Suppressor macrophage treated with lipopolysaccharide for 1 hour (primary cell): ENCODE measurements at regions not wholly inside any gene's neighbourhood (a gene's known extent, or its start where the extent isn't known, plus 50 kb on each side); places are given as distances from the start of the nearest gene placed in this dataset.

ENCODE experiments used
- DNase-seq, 3 donors: peaks; one replicate each; pipeline ENCODE4 v3.0.0-alpha.2; 2020 to 2022

DNA sequence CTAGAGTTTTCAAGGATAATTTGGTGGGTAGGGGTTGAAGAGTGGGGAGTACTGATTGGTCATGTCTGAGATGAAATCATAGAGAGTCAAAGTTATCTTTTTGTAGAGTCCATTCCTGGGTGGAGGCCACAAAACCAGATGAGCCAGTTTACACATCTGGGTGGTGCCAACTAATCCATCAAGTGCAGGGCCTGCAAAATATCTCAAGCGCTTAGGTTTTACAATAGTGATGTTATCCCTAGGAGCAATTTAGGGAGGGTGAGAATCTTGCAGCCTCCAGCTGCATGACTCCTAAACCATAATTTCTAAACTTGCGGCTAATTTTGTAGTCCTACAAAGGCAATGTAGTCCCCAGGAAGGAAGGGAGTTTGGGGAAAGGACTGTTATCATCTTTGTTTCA is 988.3 kb upstream of the LCORL start:
- no peak for DNase-seq

- DNase-seq = no peak
Measured at GRCh38 chr4:19005211-19005610, 983.7 kb upstream of the LCORL start.

DNA sequence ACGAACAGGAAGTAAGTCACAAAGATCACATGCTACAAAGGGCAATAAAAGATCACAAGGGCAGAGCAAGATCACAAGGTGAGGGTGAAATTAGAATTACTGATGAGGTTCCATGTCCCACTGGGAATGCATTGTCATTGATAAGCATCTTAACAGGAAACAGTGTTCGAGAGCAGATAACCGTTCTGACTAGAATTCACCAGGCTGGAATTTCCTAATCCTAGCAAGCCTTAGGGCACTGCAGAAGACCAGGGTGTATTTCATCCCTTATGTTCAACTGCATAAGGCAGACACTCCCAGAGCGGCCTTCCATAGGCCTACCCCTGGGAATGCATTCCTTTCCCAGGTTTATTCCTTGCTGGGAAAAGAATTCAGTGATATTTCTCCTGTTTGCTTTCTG is 980.6 kb upstream of the LCORL start:
- DNase-seq = no peak

- no peak for DNase-seq
Measured at GRCh38 chr4:18999595-18999994, 978.0 kb upstream of the LCORL start.

- no peak for DNase-seq
Measured at GRCh38 chr4:18981234-18981615, 959.7 kb upstream of the LCORL start.

DNA sequence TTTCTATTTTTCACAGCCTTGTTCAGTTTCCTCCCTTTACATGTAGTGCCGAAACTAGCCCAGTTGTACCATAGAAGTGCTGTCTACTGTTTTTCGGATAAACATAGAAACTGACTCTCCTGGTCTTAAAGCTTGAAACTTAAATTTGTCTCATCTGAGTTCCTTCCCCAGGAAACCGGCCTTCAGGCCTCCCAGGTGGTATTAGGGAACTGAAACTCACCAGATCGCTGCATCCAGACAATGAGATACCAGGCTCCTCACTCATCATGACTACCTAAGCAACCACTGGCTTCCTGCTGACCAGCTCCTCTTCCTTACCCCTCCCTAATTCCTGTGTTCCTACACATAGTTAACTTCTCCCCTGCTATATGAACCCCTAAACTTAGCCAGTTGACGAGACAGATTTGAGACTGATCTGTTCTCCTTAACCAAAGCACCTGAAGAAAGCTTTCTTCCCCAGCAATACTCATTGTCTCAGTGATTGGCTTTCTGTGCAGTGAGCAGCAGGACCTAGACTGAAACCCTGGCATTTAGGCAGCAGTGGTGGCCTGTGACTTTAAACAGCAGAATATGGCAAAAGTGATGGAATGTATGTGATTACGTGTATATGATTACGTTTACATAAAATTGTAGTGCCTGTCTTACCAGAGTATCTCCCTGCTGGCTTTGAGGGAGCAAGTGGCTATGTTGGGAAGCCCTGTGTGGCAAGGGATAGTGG is 959.1 kb upstream of the LCORL start:
- DNase-seq = no peak

- no peak for DNase-seq
Measured at GRCh38 chr4:18976884-18977283, 955.3 kb upstream of the LCORL start.

DNA sequence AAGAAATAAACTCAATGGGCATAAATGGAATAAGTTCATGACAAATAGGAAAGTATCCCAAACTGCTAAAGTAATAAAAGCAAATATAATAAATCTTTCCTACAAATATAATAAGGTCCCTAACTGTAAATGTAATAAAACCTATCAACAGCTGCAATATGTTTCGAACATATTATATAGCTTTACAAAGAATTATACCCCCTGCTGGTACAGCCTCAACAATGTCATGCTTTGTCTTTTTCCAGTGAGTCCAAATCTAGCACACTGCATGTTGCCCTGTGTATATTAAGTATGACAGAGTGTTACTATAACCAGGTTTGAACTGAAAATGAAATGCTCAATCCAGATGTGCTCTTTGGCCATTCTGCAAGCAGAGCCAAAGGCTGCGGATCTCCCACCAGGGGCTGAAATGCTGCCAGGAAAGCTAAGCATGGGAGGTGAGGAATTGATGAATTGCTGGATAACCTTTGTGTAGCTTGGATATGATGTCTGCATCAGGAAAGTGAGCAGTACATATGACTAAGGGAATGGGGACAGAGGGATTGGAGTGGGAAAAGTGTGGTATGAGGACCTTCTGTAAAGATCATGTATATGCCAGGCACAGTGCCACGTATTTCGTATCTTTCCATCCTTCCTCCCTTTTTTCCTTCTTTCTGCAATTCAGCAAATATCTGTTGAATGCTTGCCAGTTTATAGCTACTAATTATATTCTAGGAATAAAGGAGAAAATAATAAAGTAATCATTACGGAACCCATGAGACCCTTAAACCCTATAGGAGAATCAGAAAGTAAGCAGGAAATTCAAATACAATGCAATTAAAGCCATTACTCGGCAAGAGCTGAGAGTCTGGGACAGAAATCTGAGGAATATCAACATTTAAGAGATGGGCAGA is 954.6 kb upstream of the LCORL start:
- no peak for DNase-seq

GRCh38 chr4:18973296-18973695 is 951.7 kb upstream of the LCORL start:
- no peak for DNase-seq

DNA sequence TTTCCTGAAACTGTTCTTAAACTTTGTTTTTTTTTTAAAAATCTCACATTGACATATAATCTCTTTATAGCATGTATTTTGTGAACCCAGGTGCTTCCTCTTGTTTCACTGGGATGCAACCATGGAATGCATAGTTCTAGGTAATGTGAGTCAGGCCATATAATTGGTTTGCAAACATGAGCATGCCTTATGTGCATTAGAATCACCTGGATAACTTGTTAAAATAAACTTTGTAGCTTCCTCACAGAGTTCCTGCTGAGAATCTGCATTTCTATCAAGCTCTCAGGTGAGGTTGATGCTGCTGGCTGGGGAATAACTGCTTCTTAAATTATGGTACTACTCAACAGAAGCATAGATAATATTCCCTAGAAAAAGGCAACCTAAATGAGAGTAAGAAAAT is 940.3 kb upstream of the LCORL start:
- DNase-seq = no peak

DNA sequence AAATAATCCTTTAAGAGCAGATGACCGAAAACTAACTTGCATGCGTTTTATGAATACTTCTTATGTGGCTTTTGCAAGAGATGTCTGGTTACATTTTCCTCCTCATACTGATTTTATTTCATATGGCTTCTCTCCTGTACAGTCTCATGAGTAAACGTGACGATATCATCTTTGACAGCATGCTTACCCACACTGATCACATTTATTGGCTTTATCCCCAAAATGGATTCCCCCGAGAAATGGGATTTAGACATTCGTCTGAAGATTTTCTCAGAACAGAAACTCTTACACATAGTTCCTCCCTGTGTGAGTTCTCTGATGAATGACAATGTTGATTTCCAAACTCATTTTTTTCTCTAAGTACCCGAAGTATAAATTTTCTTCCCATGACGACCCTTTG is 939.7 kb upstream of the LCORL start:
- DNase-seq = no peak

- no peak for DNase-seq
Measured at GRCh38 chr4:18957716-18958115, 936.2 kb upstream of the LCORL start.

GRCh38 chr4:18954538-18954937 is 933.0 kb upstream of the LCORL start:
- no peak for DNase-seq

- no peak for DNase-seq
Measured at GRCh38 chr4:18953613-18954012, 932.1 kb upstream of the LCORL start.

GRCh38 chr4:18945464-18945863 is 923.9 kb upstream of the LCORL start:
- DNase-seq = no peak

GRCh38 chr4:18942874-18943273 is 921.3 kb upstream of the LCORL start:
- no peak for DNase-seq

DNA sequence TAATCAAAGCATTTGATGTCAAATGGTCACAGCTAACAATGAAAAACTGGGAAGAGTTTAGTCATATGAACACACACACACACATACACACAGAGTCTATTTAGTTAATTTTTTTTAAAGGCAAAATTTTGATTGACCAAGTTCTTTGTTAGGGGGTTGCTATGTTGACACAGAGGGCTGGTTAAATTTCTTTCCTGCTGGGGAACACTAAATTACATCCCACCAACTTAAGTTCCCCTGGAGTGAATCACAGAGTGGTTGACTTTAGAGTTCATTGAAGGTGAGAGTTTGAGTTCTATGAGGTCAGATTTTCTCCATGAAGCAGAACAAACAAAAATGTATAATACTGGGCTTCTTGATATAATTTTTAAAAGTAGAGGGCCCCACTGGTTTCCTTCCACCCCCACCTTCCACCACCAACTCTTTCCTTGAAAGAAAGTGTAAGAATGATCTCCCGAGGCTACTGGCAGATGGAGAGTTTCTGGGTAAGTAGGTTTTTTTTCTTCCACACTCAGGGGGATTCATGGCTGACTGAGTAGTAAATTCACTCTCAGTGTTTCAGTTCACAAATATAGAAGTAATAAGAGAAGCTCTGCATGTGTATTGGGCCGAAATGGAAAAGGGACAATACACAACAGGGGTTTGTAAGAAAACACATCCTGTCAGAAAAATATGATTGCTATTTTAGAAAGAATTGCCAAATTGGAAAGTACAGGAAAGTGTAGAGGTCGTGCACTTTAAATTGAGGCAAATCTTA is 917.0 kb upstream of the LCORL start:
- DNase-seq = no peak

DNA sequence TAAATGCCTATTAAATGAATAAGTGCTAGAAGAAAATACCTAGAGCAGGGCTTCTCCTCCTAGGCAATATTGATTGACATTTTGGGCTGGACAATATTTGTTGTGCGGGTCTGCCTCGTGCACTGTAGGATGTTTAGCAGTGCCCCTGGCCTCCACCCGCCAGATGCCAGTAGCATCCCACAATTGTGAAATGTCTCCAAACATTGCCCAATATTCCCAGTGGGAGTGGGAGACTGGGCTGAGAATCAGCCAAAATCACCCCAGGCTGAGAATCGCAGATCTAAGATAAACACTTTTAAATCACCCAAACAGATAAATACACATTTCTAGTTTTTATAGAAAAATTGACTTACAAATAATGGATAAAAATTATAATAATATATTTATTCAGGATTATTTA is 916.2 kb upstream of the LCORL start:
- no peak for DNase-seq

DNA sequence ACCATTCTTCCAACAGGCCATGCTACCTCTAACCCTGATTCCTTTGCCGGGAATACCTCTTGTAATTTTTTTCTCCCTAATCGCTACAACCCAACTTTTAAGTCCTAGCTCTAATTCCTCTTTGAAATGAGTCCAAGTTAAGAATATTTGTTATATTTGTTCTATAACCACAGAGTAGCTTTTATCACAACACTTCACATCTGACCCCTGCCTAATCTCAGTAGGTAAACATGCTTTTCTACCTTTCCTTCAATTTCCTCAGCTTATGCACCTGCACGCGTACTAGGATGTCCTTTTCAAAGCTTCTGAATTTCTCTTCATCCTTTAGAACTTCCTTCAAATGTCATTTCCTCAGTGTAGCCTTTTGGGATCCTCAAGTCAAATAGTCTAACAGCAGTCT is 915.5 kb upstream of the LCORL start:
- no peak for DNase-seq

DNA sequence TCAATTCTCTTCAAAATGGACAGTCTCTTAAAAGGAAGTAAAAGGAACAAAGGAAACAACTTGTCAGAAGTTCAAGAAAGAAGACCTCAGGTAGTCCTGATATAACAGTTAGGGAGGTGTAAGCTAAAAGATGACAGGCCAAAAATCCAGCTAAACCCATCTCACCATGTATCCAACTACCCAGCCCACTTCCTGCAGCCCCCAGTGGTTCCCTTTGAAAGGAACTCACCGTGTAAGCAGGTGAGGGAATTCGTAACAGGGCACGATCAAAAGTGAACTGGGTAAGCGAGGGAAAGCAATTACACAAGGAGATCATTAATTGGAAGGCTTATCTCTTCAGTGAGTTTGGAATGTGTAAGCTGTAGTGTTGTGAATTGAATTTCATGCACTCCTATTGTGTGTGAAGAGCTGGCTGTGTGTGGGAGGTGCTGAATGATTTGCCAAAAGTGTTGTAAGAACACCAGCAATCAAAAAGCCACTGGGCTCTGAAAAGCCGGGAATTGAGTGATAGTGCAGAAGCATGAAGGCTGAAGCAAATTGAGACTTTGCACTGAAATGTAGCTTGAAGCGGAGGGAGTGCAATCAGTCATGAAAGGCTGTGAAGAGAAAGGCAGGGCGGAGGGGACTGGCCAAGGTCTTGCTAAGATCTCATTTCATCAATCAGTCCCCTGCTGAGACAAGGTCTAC is 914.2 kb upstream of the LCORL start:
- DNase-seq = no peak

- DNase-seq = no peak
Measured at GRCh38 chr4:18934197-18934596, 912.6 kb upstream of the LCORL start.

- no peak for DNase-seq
Measured at GRCh38 chr4:18932730-18933339, 911.3 kb upstream of the LCORL start.
